Esophagus squamous epithelium (tissue), 5 donors: ENCODE measurements at regions not wholly inside any gene's neighbourhood (a gene's known extent, or its start where the extent isn't known, plus 50 kb on each side); places are given as distances from the start of the nearest gene placed in this dataset.

ENCODE experiments used
- DNase-seq: peaks from one replicate; lab custom pipeline; 2025; lab: John Stamatoyannopoulos, UW
- H3K27ac ChIP-seq, 4 donors: fragments of 200-600 bp; sonication (generic); one replicate each; pipeline ENCODE4 v1.5.1; 2016 to 2019; ENCODE audit warnings: mild to moderate bottlenecking in 1 of 4
- H3K27me3 ChIP-seq, 4 donors: fragments of 200-600 bp; sonication (generic); 1 replicate in 3 of 4; 2 replicates in 1 of 4; pipeline versions ENCODE4 v1.5.1 to v1.6.0; 2017 to 2021; ENCODE audit warnings: antibody characterized with exemption in 1 of 4
- H3K36me3 ChIP-seq, 3 donors: fragments of 200-600 bp; sonication (generic); one replicate each; pipeline ENCODE4 v1.5.1; 2016 to 2019
- H3K4me1 ChIP-seq, 3 donors: fragments of 200-600 bp; sonication (generic); one replicate each; pipeline ENCODE4 v1.5.1; 2017 to 2019
- H3K4me3 ChIP-seq, 4 donors: fragments of 200-600 bp; sonication (generic); 1 replicate in 3 of 4; 2 replicates in 1 of 4; pipeline ENCODE4 v1.5.1; 2016 to 2019; ENCODE audit warnings: mild to moderate bottlenecking in 2 of 4, moderate library complexity in 1 of 4
- H3K9me3 ChIP-seq, 3 donors: fragments of 200-600 bp; sonication (generic); one replicate each; pipeline ENCODE4 v1.5.1; 2016 to 2019
- POLR2A ChIP-seq, 4 donors: fragments of 450-650 bp; IDR thresholded peaks; one replicate each; pipeline ENCODE4 v1.6.1; 2017; ENCODE audit warnings: antibody characterized with exemption in 4 of 4, mild to moderate bottlenecking in 4 of 4, moderate library complexity in 3 of 4
- whole genome bisulfite sequencing, 2 donors: methylation state at CpG; one replicate each; pipeline ENCODE4 v1.1.5; 2018; 5-methylcytosine and 5-hydroxymethylcytosine counted together
- intact Hi-C: fragments of 100-400 bp; cut with DNase I; formaldehyde crosslinking; loops from one replicate; pipeline ENCODE4 v1.15.0; 2022
- TF ChIP-seq, protein P1 (sequence below), 6 experiments: fragments of 450-650 bp in 4 of 6; fragments of 200-600 bp in 2 of 6; sonication (generic) in 2 of 6; IDR thresholded peaks; one replicate each; pipeline ENCODE4 v1.5.1; 2016 to 2019; ENCODE audit warnings: antibody characterized with exemption in 6 of 6, mild to moderate bottlenecking in 4 of 6, moderate library complexity in 4 of 6
- donor health status: DM: yes; HTN: yes; CAD: no.

DNA sequence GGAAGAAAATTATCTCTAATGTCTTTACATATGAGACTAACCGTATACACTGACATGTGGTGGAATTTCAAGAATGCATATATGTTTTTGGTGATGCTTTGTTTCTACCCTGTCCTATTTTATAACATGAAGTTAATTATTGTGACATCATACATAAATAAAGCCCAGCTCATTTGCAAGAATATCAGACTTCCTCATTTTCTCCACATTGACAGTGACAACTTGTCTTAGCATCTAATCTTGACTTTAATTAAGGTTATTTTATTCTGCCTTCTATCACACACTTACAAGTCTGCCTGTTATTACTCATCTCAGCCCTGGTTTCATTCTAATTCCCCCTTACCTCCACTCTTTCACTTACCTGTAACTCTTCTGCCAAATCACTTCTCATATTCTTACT is 140.6 kb upstream of the STARD13 start:
- H3K4me1 ChIP-seq, result no peaks in the 10 kb centered on the region
- no peak overlapping the region for H3K27ac ChIP-seq
- DNase-seq, result no peak
- H3K4me3 ChIP-seq, result no peak overlapping the region
- 86 to 95% methylated on average over 1 of the region's 1 CpG for WGBS, 2 donors
- TF ChIP-seq POLR2A (IDR thresholded peaks at IDR 0.05), result no peak
- TF ChIP-seq, protein P1, sequence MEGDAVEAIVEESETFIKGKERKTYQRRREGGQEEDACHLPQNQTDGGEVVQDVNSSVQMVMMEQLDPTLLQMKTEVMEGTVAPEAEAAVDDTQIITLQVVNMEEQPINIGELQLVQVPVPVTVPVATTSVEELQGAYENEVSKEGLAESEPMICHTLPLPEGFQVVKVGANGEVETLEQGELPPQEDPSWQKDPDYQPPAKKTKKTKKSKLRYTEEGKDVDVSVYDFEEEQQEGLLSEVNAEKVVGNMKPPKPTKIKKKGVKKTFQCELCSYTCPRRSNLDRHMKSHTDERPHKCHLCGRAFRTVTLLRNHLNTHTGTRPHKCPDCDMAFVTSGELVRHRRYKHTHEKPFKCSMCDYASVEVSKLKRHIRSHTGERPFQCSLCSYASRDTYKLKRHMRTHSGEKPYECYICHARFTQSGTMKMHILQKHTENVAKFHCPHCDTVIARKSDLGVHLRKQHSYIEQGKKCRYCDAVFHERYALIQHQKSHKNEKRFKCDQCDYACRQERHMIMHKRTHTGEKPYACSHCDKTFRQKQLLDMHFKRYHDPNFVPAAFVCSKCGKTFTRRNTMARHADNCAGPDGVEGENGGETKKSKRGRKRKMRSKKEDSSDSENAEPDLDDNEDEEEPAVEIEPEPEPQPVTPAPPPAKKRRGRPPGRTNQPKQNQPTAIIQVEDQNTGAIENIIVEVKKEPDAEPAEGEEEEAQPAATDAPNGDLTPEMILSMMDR (IDR thresholded peaks at IDR 0.05), result no peak
- H3K36me3 ChIP-seq, result no peaks in the 10 kb centered on the region
- intact Hi-C loops, result no loop called here
- no peaks in the 10 kb centered on the region for H3K9me3 ChIP-seq
- no peaks in the 10 kb centered on the region for H3K27me3 ChIP-seq

DNA sequence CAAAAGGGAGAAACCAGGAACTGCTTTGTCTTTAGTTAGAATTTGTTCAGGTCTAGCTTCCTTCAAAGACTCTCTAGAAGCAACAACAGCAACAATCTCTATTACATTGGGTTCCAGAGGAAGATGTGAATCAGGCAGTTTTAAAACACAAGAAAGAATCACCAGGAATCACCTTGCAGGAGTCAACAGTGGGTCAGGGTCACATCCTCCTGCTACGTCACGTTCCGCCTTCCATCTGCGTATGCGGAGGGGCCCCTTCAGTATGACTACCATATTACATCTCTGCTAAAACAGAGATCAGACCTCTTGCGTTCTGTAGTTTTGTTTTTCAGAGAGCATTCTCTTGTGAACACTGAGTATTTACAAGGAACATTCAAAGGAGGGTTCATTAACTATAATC is 147.8 kb upstream of the STARD13 start:
- Histone ChIP-seq H3K36me3 (no peaks in the 10 kb centered on the region), H3K4me3 (no peak overlapping the region), H3K4me1 (no peaks in the 10 kb centered on the region), H3K27ac (no peak overlapping the region), H3K9me3 (no peaks in the 10 kb centered on the region), H3K27me3 (no peaks in the 10 kb centered on the region)
- TF ChIP-seq POLR2A (IDR thresholded peaks at IDR 0.05), result no peak
- TF ChIP-seq, protein P1 (IDR thresholded peaks at IDR 0.05), result no peak
- 82 to 85% methylated on average over 6 of the region's 6 CpGs for WGBS, 2 donors
- DNase-seq, result no peak
- intact Hi-C loops, result no loop called here

DNA sequence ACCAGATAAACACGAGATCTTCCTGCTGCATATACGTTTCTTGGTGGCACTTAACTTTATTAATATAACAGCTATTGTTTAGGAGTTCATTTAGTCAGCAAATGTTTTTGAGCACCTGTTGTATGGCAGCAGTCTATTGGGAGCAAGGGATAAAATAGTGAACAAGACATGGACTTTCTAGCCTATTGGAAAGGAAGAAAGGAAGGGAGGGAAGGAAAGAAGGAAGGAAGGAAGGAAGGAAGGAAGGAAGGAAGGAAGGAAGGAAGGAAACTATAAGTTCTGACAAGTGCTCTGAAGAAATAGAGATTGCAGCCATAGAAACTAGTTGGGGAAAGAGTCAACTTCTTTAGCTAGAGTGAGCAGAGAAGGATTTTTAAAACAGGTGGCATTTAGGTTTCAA is 149.1 kb upstream of the STARD13 start:
- TF ChIP-seq, protein P1 (IDR thresholded peaks at IDR 0.05), result no peak
- TF ChIP-seq POLR2A (IDR thresholded peaks at IDR 0.05), result no peak
- Histone ChIP-seq H3K36me3 (no peaks in the 10 kb centered on the region), H3K27ac (no peak overlapping the region), H3K9me3 (no peaks in the 10 kb centered on the region), H3K4me1 (no peaks in the 10 kb centered on the region), H3K4me3 (no peak overlapping the region), H3K27me3 (no peaks in the 10 kb centered on the region)
- intact Hi-C loops, result no loop called here
- WGBS, 2 donors, result 69 to 84% methylated on average over 2 of the region's 2 CpGs
- DNase-seq, result no peak

DNA sequence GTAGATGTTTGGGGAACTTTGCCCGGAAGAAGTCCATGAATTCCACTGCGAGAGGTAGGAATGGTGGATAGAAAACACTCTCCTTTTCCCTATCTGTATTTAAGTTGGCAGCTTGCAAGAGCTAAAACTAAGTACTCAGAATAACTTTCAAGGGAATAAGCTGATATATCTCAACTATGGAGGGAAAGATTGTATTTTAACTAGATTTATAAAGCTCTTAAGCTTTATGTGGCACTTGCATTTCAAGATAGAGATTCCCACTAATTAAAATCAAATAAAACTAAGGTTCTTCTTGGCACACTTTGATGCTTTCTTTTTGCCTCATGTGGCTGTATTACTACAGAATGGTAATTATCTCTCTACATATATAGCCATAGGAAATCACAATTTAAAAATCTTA is 149.7 kb upstream of the STARD13 start:
- Histone ChIP-seq H3K9me3 (no peaks in the 10 kb centered on the region), H3K27ac (no peak overlapping the region), H3K36me3 (no peaks in the 10 kb centered on the region), H3K4me1 (no peaks in the 10 kb centered on the region), H3K4me3 (no peak overlapping the region), H3K27me3 (no peaks in the 10 kb centered on the region)
- no peak for TF ChIP-seq POLR2A (IDR thresholded peaks at IDR 0.05)
- TF ChIP-seq, protein P1 (IDR thresholded peaks at IDR 0.05), result no peak
- WGBS, 2 donors, result 87 to 89% methylated on average over 2 of the region's 2 CpGs
- DNase-seq, result no peak
- intact Hi-C loops, result no loop called here

DNA sequence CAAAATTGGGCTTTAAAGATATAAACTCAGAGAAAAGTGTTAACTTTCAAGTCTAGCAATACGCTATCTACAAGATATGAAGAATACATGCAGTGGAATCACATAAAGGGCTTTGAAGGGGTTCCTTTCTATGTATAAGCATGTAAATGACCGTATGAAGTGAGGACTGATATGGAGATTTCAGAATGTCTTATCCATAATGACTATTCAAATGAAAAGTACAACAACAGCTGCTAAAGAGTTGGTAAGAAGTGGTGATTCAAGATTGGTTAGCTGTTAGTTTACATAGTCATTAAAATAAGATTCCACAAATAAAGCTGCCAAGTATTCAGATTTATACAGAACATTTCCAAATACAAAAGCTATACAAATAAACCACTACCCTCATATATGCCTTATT is 153.4 kb upstream of the STARD13 start:
- no peak for TF ChIP-seq POLR2A (IDR thresholded peaks at IDR 0.05)
- H3K27ac ChIP-seq, result no peak overlapping the region
- no peak for DNase-seq
- H3K27me3 ChIP-seq, result no peaks in the 10 kb centered on the region
- no peak overlapping the region for H3K4me3 ChIP-seq
- WGBS, 2 donors, result 84 to 87% methylated on average over 2 of the region's 2 CpGs
- H3K4me1 ChIP-seq, result no peaks in the 10 kb centered on the region
- no peaks in the 10 kb centered on the region for H3K36me3 ChIP-seq
- intact Hi-C loops, result no loop called here
- no peaks in the 10 kb centered on the region for H3K9me3 ChIP-seq

GRCh38 chr13:33441015-33441414 is 155.5 kb upstream of the STARD13 start:
- H3K36me3 ChIP-seq, result no peaks in the 10 kb centered on the region
- H3K27me3 ChIP-seq, result no peaks in the 10 kb centered on the region
- intact Hi-C loops, result no loop called here
- TF ChIP-seq, protein P1 (IDR thresholded peaks at IDR 0.05), result peak in 1 of 6 experiments; percentile 39
- TF ChIP-seq POLR2A (IDR thresholded peaks at IDR 0.05), result no peak
- no peak overlapping the region for H3K4me3 ChIP-seq
- no peaks in the 10 kb centered on the region for H3K4me1 ChIP-seq
- DNase-seq, result no peak
- no peaks in the 10 kb centered on the region for H3K9me3 ChIP-seq
- no peak overlapping the region for H3K27ac ChIP-seq
- WGBS, 2 donors, result 80 to 89% methylated on average over 1 of the region's 1 CpG
